Suprapubic skin (tissue), 4 donors: ENCODE measurements at regions not wholly inside any gene's neighbourhood (a gene's known extent, or its start where the extent isn't known, plus 50 kb on each side); places are given as distances from the start of the nearest gene placed in this dataset.

ENCODE experiments used
- EP300 ChIP-seq: sonication (generic); formaldehyde crosslinking; IDR thresholded peaks from one replicate; pipeline ENCODE4 v1.6.1; 2017; ENCODE audit warnings: antibody characterized with exemption
- POLR2A ChIP-seq, 2 donors: fragments of 450-650 bp; IDR thresholded peaks; one replicate each; pipeline ENCODE4 v1.6.1; 2017; ENCODE audit warnings: antibody characterized with exemption in 2 of 2, mild to moderate bottlenecking in 2 of 2, moderate library complexity in 2 of 2
- POLR2AphosphoS5 ChIP-seq, 3 donors: sonication (generic); formaldehyde crosslinking; IDR thresholded peaks; one replicate each; pipeline ENCODE4 v1.6.1; 2017; ENCODE audit warnings: antibody characterized with exemption in 3 of 3
- TF ChIP-seq, protein P1 (sequence below), 2 donors: fragments of 200-600 bp in 1 of 2; fragments of 450-650 bp in 1 of 2; sonication (generic) in 1 of 2; IDR thresholded peaks; one replicate each; pipeline ENCODE4 v1.5.1; 2016 to 2019; ENCODE audit warnings: antibody characterized with exemption in 2 of 2, mild to moderate bottlenecking in 1 of 2, moderate library complexity in 1 of 2

DNA sequence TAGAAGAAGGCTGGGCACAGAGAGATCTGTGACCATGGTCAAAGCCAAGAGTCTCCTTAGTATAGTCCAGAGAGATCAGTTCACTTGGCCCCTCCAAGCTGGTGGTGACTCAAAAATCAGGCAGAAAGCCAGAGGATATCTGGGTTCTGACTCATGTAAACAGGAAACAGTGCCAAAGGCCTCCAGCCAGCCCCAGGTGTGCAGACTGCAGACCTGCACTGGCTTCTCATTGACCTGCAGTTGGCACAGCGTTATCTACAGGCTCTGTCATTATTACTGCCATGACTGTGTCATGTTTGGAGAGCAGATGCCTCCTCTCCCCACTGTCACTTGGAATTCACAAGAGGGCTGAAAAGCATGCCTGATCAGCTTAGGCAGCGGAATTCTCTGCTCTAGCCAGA is 295.7 kb upstream of the PRKD1 start:
- TF ChIP-seq EP300 (no peak), POLR2AphosphoS5 (IDR thresholded peaks at IDR 0.05) (peak in 1 of 3 donors; percentile 46), POLR2A (IDR thresholded peaks at IDR 0.05) (no peak)
- TF ChIP-seq, protein P1, sequence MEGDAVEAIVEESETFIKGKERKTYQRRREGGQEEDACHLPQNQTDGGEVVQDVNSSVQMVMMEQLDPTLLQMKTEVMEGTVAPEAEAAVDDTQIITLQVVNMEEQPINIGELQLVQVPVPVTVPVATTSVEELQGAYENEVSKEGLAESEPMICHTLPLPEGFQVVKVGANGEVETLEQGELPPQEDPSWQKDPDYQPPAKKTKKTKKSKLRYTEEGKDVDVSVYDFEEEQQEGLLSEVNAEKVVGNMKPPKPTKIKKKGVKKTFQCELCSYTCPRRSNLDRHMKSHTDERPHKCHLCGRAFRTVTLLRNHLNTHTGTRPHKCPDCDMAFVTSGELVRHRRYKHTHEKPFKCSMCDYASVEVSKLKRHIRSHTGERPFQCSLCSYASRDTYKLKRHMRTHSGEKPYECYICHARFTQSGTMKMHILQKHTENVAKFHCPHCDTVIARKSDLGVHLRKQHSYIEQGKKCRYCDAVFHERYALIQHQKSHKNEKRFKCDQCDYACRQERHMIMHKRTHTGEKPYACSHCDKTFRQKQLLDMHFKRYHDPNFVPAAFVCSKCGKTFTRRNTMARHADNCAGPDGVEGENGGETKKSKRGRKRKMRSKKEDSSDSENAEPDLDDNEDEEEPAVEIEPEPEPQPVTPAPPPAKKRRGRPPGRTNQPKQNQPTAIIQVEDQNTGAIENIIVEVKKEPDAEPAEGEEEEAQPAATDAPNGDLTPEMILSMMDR (IDR thresholded peaks at IDR 0.05): no peak
